ENCODE measurements at regions not wholly inside any gene's neighbourhood (a gene's known extent, or its start where the extent isn't known, plus 50 kb on each side); places are given as distances from the start of the nearest gene placed in this dataset.

DNA sequence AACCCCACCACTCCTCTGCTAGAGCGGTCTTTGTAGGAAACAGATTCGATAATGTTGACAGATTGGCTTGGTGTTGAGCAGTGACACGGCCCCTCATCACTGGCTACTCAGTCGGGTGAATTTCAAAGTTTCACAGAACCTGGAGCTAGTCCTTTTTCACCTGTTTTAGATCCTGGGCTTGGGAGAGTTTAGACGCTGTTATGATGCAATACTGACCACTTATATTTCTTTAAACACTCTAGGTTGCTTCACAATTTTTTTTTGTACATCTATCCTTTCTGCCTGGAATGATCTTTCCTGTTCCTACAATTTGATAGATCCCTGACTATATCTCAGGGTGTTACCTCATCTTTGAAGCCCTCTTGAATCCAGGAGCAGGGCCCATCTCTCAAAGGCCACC is 97.1 kb upstream of the ATP10A start:
- no TSS peak for BruUV-seq (replicated peaks)
- H4K20me1 ChIP-seq (ENCODE audit: insufficient read depth) = no peaks in the 10 kb centered on the region
- TF ChIP-seq ELF1 (IDR thresholded peaks at IDR 0.05; ENCODE audit: borderline replicate concordance, low read depth) = no peak
- TF ChIP-seq YY1 (IDR thresholded peaks at IDR 0.05; ENCODE audit: extremely low read depth, insufficient replicate concordance, low read depth, low read length) = no peak
- TF ChIP-seq, protein P1, sequence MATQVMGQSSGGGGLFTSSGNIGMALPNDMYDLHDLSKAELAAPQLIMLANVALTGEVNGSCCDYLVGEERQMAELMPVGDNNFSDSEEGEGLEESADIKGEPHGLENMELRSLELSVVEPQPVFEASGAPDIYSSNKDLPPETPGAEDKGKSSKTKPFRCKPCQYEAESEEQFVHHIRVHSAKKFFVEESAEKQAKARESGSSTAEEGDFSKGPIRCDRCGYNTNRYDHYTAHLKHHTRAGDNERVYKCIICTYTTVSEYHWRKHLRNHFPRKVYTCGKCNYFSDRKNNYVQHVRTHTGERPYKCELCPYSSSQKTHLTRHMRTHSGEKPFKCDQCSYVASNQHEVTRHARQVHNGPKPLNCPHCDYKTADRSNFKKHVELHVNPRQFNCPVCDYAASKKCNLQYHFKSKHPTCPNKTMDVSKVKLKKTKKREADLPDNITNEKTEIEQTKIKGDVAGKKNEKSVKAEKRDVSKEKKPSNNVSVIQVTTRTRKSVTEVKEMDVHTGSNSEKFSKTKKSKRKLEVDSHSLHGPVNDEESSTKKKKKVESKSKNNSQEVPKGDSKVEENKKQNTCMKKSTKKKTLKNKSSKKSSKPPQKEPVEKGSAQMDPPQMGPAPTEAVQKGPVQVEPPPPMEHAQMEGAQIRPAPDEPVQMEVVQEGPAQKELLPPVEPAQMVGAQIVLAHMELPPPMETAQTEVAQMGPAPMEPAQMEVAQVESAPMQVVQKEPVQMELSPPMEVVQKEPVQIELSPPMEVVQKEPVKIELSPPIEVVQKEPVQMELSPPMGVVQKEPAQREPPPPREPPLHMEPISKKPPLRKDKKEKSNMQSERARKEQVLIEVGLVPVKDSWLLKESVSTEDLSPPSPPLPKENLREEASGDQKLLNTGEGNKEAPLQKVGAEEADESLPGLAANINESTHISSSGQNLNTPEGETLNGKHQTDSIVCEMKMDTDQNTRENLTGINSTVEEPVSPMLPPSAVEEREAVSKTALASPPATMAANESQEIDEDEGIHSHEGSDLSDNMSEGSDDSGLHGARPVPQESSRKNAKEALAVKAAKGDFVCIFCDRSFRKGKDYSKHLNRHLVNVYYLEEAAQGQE (IDR thresholded peaks at IDR 0.05; ENCODE audit: low read depth) = no peak
- TF ChIP-seq EZH2phosphoT487 (IDR thresholded peaks at IDR 0.05; ENCODE audit: borderline replicate concordance) = no peak
- no peak for TF ChIP-seq FOSL1 (IDR thresholded peaks at IDR 0.05; ENCODE audit: low read depth)
- peaks cover 15 to 23% of the 10 kb centered on the region in 2 experiments; a peak in 3 of 4 replicates for H3K9me3 ChIP-seq (ENCODE audit: control insufficient read depth in 1 of 2, insufficient read depth in 1 of 2, low read depth in 1 of 2, low read length in 2 of 2)
- intact Hi-C loops (cut with micrococcal nuclease) = no loop called here
- no peak overlapping the region for H3K27ac ChIP-seq (ENCODE audit: low read depth, low read length)
- no peak overlapping the region for H3K4me2 ChIP-seq (ENCODE audit: low read length)
- H3K9me2 ChIP-seq (ENCODE audit: insufficient read depth) = no peaks in the 10 kb centered on the region
- H3K9ac ChIP-seq (ENCODE audit: low read length) = no peak overlapping the region
- DNase-seq (ENCODE audit: low read depth, low spot score) (no peak), ATAC-seq (no peak)
- no peak overlapping the region for H3K4me3 ChIP-seq (replicated peaks in 1 of 2; ENCODE audit: low read depth in 1 of 2, low read length in 2 of 2)
- H3K79me2 ChIP-seq (ENCODE audit: insufficient read depth, low read length) = no peaks in the 10 kb centered on the region
- H2AFZ ChIP-seq (ENCODE audit: low read depth, low read length, poor library complexity, severe bottlenecking) = no peak overlapping the region
- no peaks in the 10 kb centered on the region for H3K27me3 ChIP-seq (ENCODE audit: insufficient read depth, low read length)
- ChIA-PET POLR2A (no interaction called here), CTCF (no interaction called here), RAD21 (ENCODE audit: low non-redundant PET in 1 of 2, low total read pairs in 2 of 2, uncharacterized antibody in 2 of 2, unreplicated experiment in 2 of 2) (no interaction called here)
- no peaks in the 10 kb centered on the region for H3K36me3 ChIP-seq (ENCODE audit: control insufficient read depth in 1 of 2, insufficient read depth in 2 of 2, low read length in 2 of 2)
- no peaks in the 10 kb centered on the region for H3K4me1 ChIP-seq (ENCODE audit: control insufficient read depth in 1 of 2, insufficient read depth in 2 of 2, low read length in 2 of 2)

GRCh38 chr15:25959100-25959499 is 96.0 kb upstream of the ATP10A start:
- no peaks in the 10 kb centered on the region for H3K27me3 ChIP-seq (ENCODE audit: insufficient read depth, low read length)
- H4K20me1 ChIP-seq (ENCODE audit: insufficient read depth) = no peaks in the 10 kb centered on the region
- no peak overlapping the region for H2AFZ ChIP-seq (ENCODE audit: low read depth, low read length, poor library complexity, severe bottlenecking)
- no peaks in the 10 kb centered on the region for H3K36me3 ChIP-seq (ENCODE audit: control insufficient read depth in 1 of 2, insufficient read depth in 2 of 2, low read length in 2 of 2)
- CTCF ChIA-PET = no interaction called here
- BruUV-seq (replicated peaks) = no TSS peak
- no peak overlapping the region for H3K4me2 ChIP-seq (ENCODE audit: low read length)
- RAD21 ChIA-PET (ENCODE audit: low non-redundant PET in 1 of 2, low total read pairs in 2 of 2, uncharacterized antibody in 2 of 2, unreplicated experiment in 2 of 2) = no interaction called here
- peaks cover 15 to 28% of the 10 kb centered on the region in 2 experiments; a peak in 3 of 4 replicates for H3K9me3 ChIP-seq (ENCODE audit: control insufficient read depth in 1 of 2, insufficient read depth in 1 of 2, low read depth in 1 of 2, low read length in 2 of 2)
- no peak overlapping the region for H3K4me3 ChIP-seq (replicated peaks in 1 of 2; ENCODE audit: low read depth in 1 of 2, low read length in 2 of 2)
- DNase-seq (ENCODE audit: low read depth, low spot score) = no peak
- no peak for ATAC-seq
- H3K9me2 ChIP-seq (ENCODE audit: insufficient read depth) = no peaks in the 10 kb centered on the region
- intact Hi-C loops (cut with micrococcal nuclease) = no loop called here
- no peaks in the 10 kb centered on the region for H3K4me1 ChIP-seq (ENCODE audit: control insufficient read depth in 1 of 2, insufficient read depth in 2 of 2, low read length in 2 of 2)
- H3K9ac ChIP-seq (ENCODE audit: low read length) = no peak overlapping the region
- H3K79me2 ChIP-seq (ENCODE audit: insufficient read depth, low read length) = no peaks in the 10 kb centered on the region
- no peak overlapping the region for H3K27ac ChIP-seq (ENCODE audit: low read depth, low read length)
- POLR2A ChIA-PET = no interaction called here
- TF ChIP-seq ZBTB33 (IDR thresholded peaks at IDR 0.05; ENCODE audit: extremely low read depth, insufficient replicate concordance, low read length) (no peak), POLR2AphosphoS5 (IDR thresholded peaks at IDR 0.05; ENCODE audit: low read depth, low read length) (no peak), ZNF274 (IDR thresholded peaks at IDR 0.05; ENCODE audit: low read depth, low read length) (no peak), CBX3 (IDR thresholded peaks at IDR 0.05; ENCODE audit: low read depth) (no peak), YY1 (IDR thresholded peaks at IDR 0.05; ENCODE audit: extremely low read depth, insufficient replicate concordance, low read depth, low read length) (no peak), EZH2 (IDR thresholded peaks at IDR 0.05) (no peak), CEBPB (IDR thresholded peaks at IDR 0.05; ENCODE audit: low read depth) (no peak), ZFX (IDR thresholded peaks at IDR 0.05) (no peak), JUND (IDR thresholded peaks at IDR 0.05) (no peak), SIN3A (IDR thresholded peaks at IDR 0.05; ENCODE audit: low read depth) (no peak), POLR2A (IDR thresholded peaks at IDR 0.05; ENCODE audit: borderline replicate concordance, extremely low read depth, insufficient read depth, insufficient read length) (no peak), TCF7L2 (IDR thresholded peaks at IDR 0.05; ENCODE audit: borderline replicate concordance, extremely low read depth, insufficient read depth, insufficient read length) (no peak), ATF3 (IDR thresholded peaks at IDR 0.05) (no peak)
